ENCODE measurements at regions not wholly inside any gene's neighbourhood (a gene's known extent, or its start where the extent isn't known, plus 50 kb on each side); places are given as distances from the start of the nearest gene placed in this dataset.

DNA sequence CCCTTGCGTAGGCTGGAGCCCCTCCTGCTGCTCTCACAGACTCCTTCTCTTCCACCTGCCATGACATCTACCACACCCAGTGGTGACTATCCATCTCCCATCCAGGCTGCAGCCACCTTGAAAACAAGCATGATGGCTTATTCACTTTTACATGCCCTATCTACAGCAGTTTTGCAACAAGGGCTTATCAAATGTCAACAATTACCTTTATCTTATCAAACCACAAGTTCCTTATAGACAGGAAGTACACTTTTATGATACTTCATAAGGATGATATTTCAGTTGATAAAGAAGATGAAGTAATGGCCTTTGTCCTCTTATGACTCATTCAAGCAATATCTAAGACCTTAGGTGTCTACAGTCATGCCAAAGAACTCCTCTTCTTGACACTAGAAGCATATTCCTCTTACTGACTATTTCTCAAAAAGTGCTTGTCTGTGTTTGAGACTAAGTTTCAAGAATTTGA lies 125.3 kb upstream of the SPRED1 start:
- peak overlapping the region; percentile 86 for H3K4me2 ChIP-seq (ENCODE audit: low read length)
- POLR2A ChIA-PET (ENCODE audit: unreplicated experiment), result no interaction called here

DNA sequence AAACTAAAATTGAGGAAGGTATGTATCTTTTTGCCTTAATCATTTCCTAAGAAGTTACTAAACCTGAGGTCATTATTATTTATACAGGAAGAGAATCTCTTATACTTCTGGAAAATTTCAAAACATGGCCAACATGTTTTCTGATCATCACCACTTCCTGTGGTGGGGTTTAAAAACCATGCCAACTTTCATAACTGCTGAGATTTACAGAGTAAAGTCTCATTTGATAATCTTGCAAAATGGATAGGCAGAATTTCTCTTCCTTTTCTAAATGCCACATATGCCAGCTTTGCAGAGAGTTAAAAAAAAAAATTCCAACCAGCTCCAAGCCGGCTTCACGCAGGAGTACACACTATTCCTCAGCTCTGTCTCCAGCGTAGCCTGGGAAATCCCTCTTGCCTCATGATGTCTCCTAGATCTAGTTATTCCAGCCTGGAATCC lies 124.3 kb upstream of the SPRED1 start:
- Histone ChIP-seq H3K27ac (ENCODE audit: low read length) (peak overlapping the region; percentile 96), H3K4me1 (ENCODE audit: insufficient read depth, low read length) (peaks cover 47% of the 10 kb centered on the region), H3K9ac (ENCODE audit: low read length) (peak overlapping the region; percentile 61), H3K4me2 (ENCODE audit: low read length) (peak overlapping the region; percentile 86), H4K20me1 (ENCODE audit: low read length) (no peaks in the 10 kb centered on the region), H3K9me3 (ENCODE audit: low read length) (no peaks in the 10 kb centered on the region), H3K79me2 (ENCODE audit: low read length) (no peaks in the 10 kb centered on the region), H3K4me3 (ENCODE audit: low read length) (peak overlapping the region; percentile 12; the same call in 1 of the 2 replicates), H3K27me3 (ENCODE audit: low read length) (no peaks in the 10 kb centered on the region), H3F3A (ENCODE audit: low read length, unreplicated experiment) (peaks cover 8% of the 10 kb centered on the region), H2AFZ (ENCODE audit: low read length) (peak overlapping the region; percentile 14; the same call in 1 of the 2 replicates), H3K9me2 (replicated peaks; ENCODE audit: low read length) (no peaks in the 10 kb centered on the region), H3K36me3 (ENCODE audit: low read depth, low read length) (no peaks in the 10 kb centered on the region)
- intact Hi-C loops (cut with micrococcal nuclease), result loop anchor here (2.0 to 5.0 kb wide), 3 partner anchors 26 to 224 kb away; no protein-coding TSS in a partner anchor
- CTCF ChIA-PET, result no interaction called here
- ATAC-seq (no peak), DNase-seq (peak; percentile 74)
- TF ChIP-seq EZH2 (IDR thresholded peaks at IDR 0.05; ENCODE audit: low read length, unreplicated experiment) (no peak), EZH2phosphoT487 (IDR thresholded peaks at IDR 0.05; ENCODE audit: borderline replicate concordance, low read length) (no peak)
- TF ChIP-seq, protein P1, sequence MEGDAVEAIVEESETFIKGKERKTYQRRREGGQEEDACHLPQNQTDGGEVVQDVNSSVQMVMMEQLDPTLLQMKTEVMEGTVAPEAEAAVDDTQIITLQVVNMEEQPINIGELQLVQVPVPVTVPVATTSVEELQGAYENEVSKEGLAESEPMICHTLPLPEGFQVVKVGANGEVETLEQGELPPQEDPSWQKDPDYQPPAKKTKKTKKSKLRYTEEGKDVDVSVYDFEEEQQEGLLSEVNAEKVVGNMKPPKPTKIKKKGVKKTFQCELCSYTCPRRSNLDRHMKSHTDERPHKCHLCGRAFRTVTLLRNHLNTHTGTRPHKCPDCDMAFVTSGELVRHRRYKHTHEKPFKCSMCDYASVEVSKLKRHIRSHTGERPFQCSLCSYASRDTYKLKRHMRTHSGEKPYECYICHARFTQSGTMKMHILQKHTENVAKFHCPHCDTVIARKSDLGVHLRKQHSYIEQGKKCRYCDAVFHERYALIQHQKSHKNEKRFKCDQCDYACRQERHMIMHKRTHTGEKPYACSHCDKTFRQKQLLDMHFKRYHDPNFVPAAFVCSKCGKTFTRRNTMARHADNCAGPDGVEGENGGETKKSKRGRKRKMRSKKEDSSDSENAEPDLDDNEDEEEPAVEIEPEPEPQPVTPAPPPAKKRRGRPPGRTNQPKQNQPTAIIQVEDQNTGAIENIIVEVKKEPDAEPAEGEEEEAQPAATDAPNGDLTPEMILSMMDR (conservative IDR thresholded peaks at IDR 0.05; ENCODE audit: low read depth, low read length), result no peak
- POLR2A ChIA-PET (ENCODE audit: unreplicated experiment), result no interaction called here
- BruUV-seq (replicated peaks), result no TSS peak

More for the DNA sequence above, 125.3 kb upstream of the SPRED1 start:
- Histone ChIP-seq H3K9ac (ENCODE audit: low read length) (peak overlapping the region; percentile 39; the same call in 1 of the 2 replicates), H3K36me3 (ENCODE audit: low read depth, low read length) (no peaks in the 10 kb centered on the region), H3K9me3 (ENCODE audit: low read length) (no peaks in the 10 kb centered on the region), H3K27ac (ENCODE audit: low read length) (peak overlapping the region; percentile 96), H3K4me3 (ENCODE audit: low read length) (no peak overlapping the region), H3K27me3 (ENCODE audit: low read length) (no peaks in the 10 kb centered on the region), H4K20me1 (ENCODE audit: low read length) (no peaks in the 10 kb centered on the region), H3K4me1 (ENCODE audit: insufficient read depth, low read length) (peaks cover 47% of the 10 kb centered on the region), H2AFZ (ENCODE audit: low read length) (no peak overlapping the region), H3K9me2 (replicated peaks; ENCODE audit: low read length) (no peaks in the 10 kb centered on the region), H3K79me2 (ENCODE audit: low read length) (no peaks in the 10 kb centered on the region), H3F3A (ENCODE audit: low read length, unreplicated experiment) (peaks cover 8% of the 10 kb centered on the region)
- intact Hi-C loops (cut with micrococcal nuclease), result loop anchor here (5.0 kb wide), 1 partner anchor 225 kb away; no protein-coding TSS in a partner anchor
- no peak for ATAC-seq
- peak; percentile 56 for DNase-seq
- CTCF ChIA-PET, result interaction anchor here (0.6 kb wide), 1 partner anchor 140 kb away, joined by 5 read pairs; no protein-coding TSS in a partner anchor
- BruUV-seq (replicated peaks), result no TSS peak
- TF ChIP-seq EZH2phosphoT487 (IDR thresholded peaks at IDR 0.05; ENCODE audit: borderline replicate concordance, low read length) (no peak), EZH2 (IDR thresholded peaks at IDR 0.05; ENCODE audit: low read length, unreplicated experiment) (no peak)
- TF ChIP-seq, protein P1 (conservative IDR thresholded peaks at IDR 0.05; ENCODE audit: low read depth, low read length), result no peak

DNA sequence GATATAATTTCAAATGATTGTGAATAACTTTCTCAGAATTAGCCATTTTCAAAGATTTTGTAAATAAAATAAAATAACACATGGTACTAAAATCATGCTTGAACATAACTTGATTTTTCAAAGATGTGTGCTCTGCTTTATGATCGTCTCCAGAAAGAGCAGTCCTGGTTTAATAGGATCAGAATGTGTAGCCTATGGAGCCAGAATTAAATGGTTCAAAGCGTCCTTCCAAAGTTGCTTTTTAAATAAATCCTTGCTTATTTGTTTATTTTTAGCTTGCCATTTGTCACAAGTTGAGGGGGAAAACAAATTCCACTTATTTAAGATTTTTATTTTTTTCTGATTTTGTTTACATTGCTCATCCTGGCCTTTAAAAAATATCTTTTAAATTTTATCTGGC lies 123.7 kb upstream of the SPRED1 start:
- ATAC-seq (no peak), DNase-seq (no peak)
- BruUV-seq (replicated peaks), result no TSS peak
- Histone ChIP-seq H3K9me2 (replicated peaks; ENCODE audit: low read length) (no peaks in the 10 kb centered on the region), H3K4me3 (ENCODE audit: low read length) (peak overlapping the region; percentile 63; the same call in 1 of the 2 replicates), H3K9me3 (ENCODE audit: low read length) (no peaks in the 10 kb centered on the region), H3K4me2 (ENCODE audit: low read length) (peak overlapping the region; percentile 86), H3K4me1 (ENCODE audit: insufficient read depth, low read length) (peaks cover 47% of the 10 kb centered on the region), H3K36me3 (ENCODE audit: low read depth, low read length) (no peaks in the 10 kb centered on the region), H3K27me3 (ENCODE audit: low read length) (no peaks in the 10 kb centered on the region), H3K79me2 (ENCODE audit: low read length) (no peaks in the 10 kb centered on the region), H2AFZ (ENCODE audit: low read length) (no peak overlapping the region; the same call in 1 of the 2 replicates), H4K20me1 (ENCODE audit: low read length) (no peaks in the 10 kb centered on the region), H3K9ac (ENCODE audit: low read length) (peak overlapping the region; percentile 61), H3F3A (ENCODE audit: low read length, unreplicated experiment) (peaks cover 8% of the 10 kb centered on the region), H3K27ac (ENCODE audit: low read length) (peak overlapping the region; percentile 96)
- POLR2A ChIA-PET (ENCODE audit: unreplicated experiment), result interaction anchor here (0.6 to 1.0 kb wide), 3 partner anchors 45 to 123 kb away, joined by 3 read pairs; no protein-coding TSS in a partner anchor
- intact Hi-C loops (cut with micrococcal nuclease), result loop anchor here (1.0 to 5.0 kb wide), 6 partner anchors 26 to 223 kb away; no protein-coding TSS in a partner anchor
- TF ChIP-seq, protein P1 (conservative IDR thresholded peaks at IDR 0.05; ENCODE audit: low read depth, low read length), result no peak
- TF ChIP-seq EZH2phosphoT487 (IDR thresholded peaks at IDR 0.05; ENCODE audit: borderline replicate concordance, low read length) (no peak), EZH2 (IDR thresholded peaks at IDR 0.05; ENCODE audit: low read length, unreplicated experiment) (no peak)
- CTCF ChIA-PET, result no interaction called here
